ENCODE measurements at regions not wholly inside any gene's neighbourhood (a gene's known extent, or its start where the extent isn't known, plus 50 kb on each side); places are given as distances from the start of the nearest gene placed in this dataset.
"Not testable (repeated sequence)": the region's sequence is repeated elsewhere in the genome, so short reads cannot be mapped to it uniquely, and the experiment has no call there.

- Mint-ChIP-seq H3K27me3 (no peaks in the 10 kb centered on the region), H3K36me3 (ENCODE audit: low read depth) (no peaks in the 10 kb centered on the region), H3K4me3 (no peak overlapping the region), H3K27ac (no peak overlapping the region), H3K9me3 (no peaks in the 10 kb centered on the region), H3K4me1 (ENCODE audit: low read depth) (no peaks in the 10 kb centered on the region)
- DNase-seq = no peak
These were observed 479.2 kb downstream of the RPS29 start for GRCh38 chr14:49106741-49107667.

DNA sequence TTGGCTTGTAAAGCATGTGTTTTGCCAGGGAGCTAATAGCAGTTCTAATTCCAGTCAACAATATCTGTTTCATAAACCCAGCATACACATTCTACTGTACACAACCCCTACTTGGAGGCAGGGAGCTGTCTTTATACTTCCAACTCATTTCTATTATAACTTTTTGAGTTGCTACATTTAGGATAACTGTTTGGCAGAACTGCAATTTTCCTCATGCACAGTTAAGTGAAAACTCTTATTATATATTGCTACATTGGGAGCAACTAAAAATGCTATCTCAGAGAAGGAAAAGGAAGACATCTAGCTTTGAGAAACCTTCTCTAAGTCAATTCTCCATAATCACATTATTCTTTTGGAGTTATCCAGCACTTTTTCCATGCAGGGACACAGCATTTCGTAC is 480.2 kb downstream of the RPS29 start:
- Mint-ChIP-seq H3K4me3 (no peak overlapping the region), H3K9me3 (no peaks in the 10 kb centered on the region), H3K27ac (no peak overlapping the region), H3K4me1 (ENCODE audit: low read depth) (no peaks in the 10 kb centered on the region), H3K36me3 (ENCODE audit: low read depth) (no peaks in the 10 kb centered on the region), H3K27me3 (no peaks in the 10 kb centered on the region)
- no peak for DNase-seq

- Mint-ChIP-seq H3K36me3 (ENCODE audit: low read depth) (no peaks in the 10 kb centered on the region), H3K4me3 (no peak overlapping the region), H3K4me1 (ENCODE audit: low read depth) (no peaks in the 10 kb centered on the region), H3K27ac (no peak overlapping the region), H3K27me3 (no peaks in the 10 kb centered on the region), H3K9me3 (no peaks in the 10 kb centered on the region)
- DNase-seq = no peak
These were observed 480.7 kb downstream of the RPS29 start for GRCh38 chr14:49105512-49105911.

- Mint-ChIP-seq H3K9me3 (no peaks in the 10 kb centered on the region), H3K4me3 (no peak overlapping the region)
These were observed 493.8 kb downstream of the RPS29 start for GRCh38 chr14:49092345-49092744.

DNA sequence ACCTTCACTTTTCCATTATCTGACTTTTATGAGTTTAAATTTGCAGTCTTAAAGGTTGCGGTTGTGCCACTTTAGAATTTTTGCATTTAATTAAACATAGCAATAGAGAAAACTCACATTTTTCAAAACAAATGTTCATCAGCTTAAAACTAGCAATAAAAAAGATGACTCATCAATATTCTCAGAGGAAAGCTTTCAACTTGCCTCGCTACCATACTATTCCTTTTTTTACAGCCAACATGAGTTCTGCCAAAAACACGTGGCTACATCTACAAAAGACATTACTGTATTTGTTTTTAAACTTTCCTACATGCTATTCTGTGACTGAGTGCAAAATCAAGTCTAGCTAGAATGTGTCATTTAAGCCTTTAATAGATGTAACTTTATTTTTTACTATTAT is 497.1 kb downstream of the RPS29 start:
- no peaks in the 10 kb centered on the region for H3K27me3 Mint-ChIP-seq
- no peak overlapping the region for H3K27ac Mint-ChIP-seq
- H3K4me1 Mint-ChIP-seq (ENCODE audit: low read depth) = no peaks in the 10 kb centered on the region
- DNase-seq = no peak
- no peaks in the 10 kb centered on the region for H3K9me3 Mint-ChIP-seq
- H3K36me3 Mint-ChIP-seq (ENCODE audit: low read depth) = no peaks in the 10 kb centered on the region
- no peak overlapping the region for H3K4me3 Mint-ChIP-seq

More at GRCh38 chr14:49092345-49092744, 493.8 kb downstream of the RPS29 start:
- no peak for DNase-seq
- Mint-ChIP-seq H3K27ac (no peak overlapping the region), H3K36me3 (ENCODE audit: low read depth) (no peaks in the 10 kb centered on the region), H3K4me1 (ENCODE audit: low read depth) (no peaks in the 10 kb centered on the region), H3K27me3 (no peaks in the 10 kb centered on the region)

DNA sequence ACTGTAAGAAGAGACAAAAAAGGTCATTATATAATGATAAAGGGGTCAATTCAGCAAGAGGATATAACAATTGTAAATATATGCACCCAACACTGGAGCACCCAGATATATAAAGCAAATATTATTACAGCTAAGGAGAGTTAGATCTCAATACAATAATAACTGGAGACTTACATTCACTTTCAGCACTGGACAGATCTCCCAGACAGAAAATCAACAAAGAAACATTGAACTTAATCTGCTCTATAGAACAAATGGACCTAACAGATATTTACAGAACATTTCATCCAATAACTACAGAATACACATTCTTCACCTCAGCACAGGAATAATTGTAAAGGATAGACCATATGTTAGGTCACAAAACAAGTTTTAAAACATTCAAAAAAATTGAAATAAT is 512.9 kb downstream of the RPS29 start:
- H3K4me1 Mint-ChIP-seq (ENCODE audit: low read depth); H3K27me3 Mint-ChIP-seq; H3K9me3 Mint-ChIP-seq; DNase-seq; H3K27ac Mint-ChIP-seq; H3K4me3 Mint-ChIP-seq; H3K36me3 Mint-ChIP-seq (ENCODE audit: low read depth): not testable (repeated sequence)

- Mint-ChIP-seq H3K9me3 (no peaks in the 10 kb centered on the region), H3K27me3 (peaks cover 3% of the 10 kb centered on the region), H3K36me3 (ENCODE audit: low read depth) (no peaks in the 10 kb centered on the region), H3K4me1 (ENCODE audit: low read depth) (no peaks in the 10 kb centered on the region), H3K4me3 (no peak overlapping the region), H3K27ac (no peak overlapping the region)
- DNase-seq = no peak
These were observed 527.7 kb downstream of the RPS29 start for GRCh38 chr14:49058511-49058910.

GRCh38 chr14:49057838-49058510 is 528.2 kb downstream of the RPS29 start:
- H3K27me3 Mint-ChIP-seq = peaks cover 3% of the 10 kb centered on the region

GRCh38 chr14:49056021-49056420 is 530.2 kb downstream of the RPS29 start:
- Mint-ChIP-seq H3K36me3 (ENCODE audit: low read depth) (no peaks in the 10 kb centered on the region), H3K9me3 (no peaks in the 10 kb centered on the region), H3K27ac (no peak overlapping the region), H3K4me3 (no peak overlapping the region), H3K27me3 (peaks cover 3% of the 10 kb centered on the region), H3K4me1 (ENCODE audit: low read depth) (no peaks in the 10 kb centered on the region)
- DNase-seq = no peak

More at GRCh38 chr14:49057838-49058510, 528.2 kb downstream of the RPS29 start:
- Mint-ChIP-seq H3K4me1 (ENCODE audit: low read depth) (no peaks in the 10 kb centered on the region), H3K9me3 (no peaks in the 10 kb centered on the region), H3K4me3 (no peak overlapping the region), H3K27ac (no peak overlapping the region), H3K36me3 (ENCODE audit: low read depth) (no peaks in the 10 kb centered on the region)
- no peak for DNase-seq

DNA sequence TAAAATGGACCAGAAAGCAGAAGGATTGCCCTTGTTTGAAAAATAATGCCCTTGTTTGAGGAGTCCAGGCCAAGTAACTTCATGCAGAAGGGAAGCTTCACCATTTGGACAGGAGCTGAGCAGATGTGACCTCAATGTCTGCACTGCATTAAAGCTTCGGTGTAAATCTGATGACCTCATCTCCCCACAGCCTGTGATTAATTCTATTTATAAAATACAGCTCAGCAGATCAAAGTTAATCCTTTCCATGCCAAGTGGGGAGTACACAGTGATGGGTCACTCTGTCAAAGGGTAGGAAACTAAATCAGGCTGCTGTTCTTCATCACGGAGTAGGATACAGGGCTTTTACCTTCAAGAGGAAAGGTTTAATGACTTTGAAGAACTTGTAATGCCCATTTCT is 533.7 kb downstream of the RPS29 start:
- Mint-ChIP-seq H3K27ac (no peak overlapping the region), H3K4me3 (no peak overlapping the region), H3K4me1 (ENCODE audit: low read depth) (no peaks in the 10 kb centered on the region), H3K27me3 (no peaks in the 10 kb centered on the region), H3K9me3 (no peaks in the 10 kb centered on the region), H3K36me3 (ENCODE audit: low read depth) (no peaks in the 10 kb centered on the region)
- DNase-seq = no peak

DNA sequence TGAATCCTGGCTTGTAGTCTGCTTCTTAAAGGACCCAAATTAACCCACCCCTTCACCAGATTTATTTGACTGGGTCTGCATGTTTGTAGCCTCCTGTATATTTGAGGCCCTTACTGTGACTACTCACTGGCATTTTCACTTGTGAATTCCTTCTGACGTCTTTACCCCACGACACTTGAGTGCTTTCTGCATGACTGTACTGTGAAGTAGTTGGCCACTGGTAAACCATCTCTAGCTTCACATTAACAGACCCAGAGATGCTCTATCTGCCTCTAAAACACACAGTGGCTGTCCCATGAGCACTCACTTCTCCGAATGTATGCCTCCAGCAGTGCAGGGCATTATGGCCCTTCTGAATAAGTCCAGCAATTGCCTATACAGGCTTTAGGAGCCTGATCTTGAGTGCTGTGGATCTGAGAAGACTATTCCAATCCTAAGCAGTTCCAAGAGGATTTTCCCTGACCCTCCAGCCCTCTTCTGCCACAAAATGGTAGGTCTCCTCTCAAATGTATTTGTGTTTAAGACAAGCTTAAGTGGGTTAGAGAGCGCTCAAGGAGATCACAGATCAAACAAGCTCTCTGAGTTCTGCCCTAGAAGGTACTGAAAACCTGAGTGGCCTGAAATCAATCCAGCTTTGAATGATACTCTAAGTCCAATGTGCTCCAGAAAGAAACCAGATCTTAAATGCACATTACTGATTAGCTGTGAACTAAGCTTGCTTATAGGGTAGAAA is 534.7 kb downstream of the RPS29 start:
- no peak for DNase-seq
- Mint-ChIP-seq H3K36me3 (ENCODE audit: low read depth) (no peaks in the 10 kb centered on the region), H3K4me3 (no peak overlapping the region), H3K27ac (no peak overlapping the region), H3K4me1 (ENCODE audit: low read depth) (no peaks in the 10 kb centered on the region), H3K9me3 (no peaks in the 10 kb centered on the region), H3K27me3 (no peaks in the 10 kb centered on the region)

- no peak overlapping the region for H3K4me3 Mint-ChIP-seq
- no peaks in the 10 kb centered on the region for H3K36me3 Mint-ChIP-seq (ENCODE audit: low read depth)
- DNase-seq = no peak
These were observed 535.4 kb downstream of the RPS29 start for GRCh38 chr14:49050822-49051221.

DNA sequence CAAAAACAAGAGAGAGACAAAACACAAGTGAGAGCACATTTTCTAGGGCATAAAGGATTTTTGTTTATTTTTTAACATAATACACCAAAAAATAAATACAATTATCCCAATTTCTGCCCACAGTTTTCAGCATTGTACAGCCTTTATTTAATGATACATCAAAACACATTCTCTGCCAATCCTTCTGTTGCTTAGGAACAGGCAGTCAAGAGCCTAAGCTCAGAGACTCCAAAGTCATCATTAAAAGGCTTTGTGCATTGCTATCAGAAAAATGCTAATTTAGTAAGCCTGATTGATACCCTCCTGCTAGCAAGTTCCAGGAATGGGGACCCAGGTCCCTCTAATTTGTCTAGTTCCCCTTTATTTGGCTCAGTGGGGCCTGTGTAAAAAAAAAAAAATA is 536.5 kb downstream of the RPS29 start:
- Mint-ChIP-seq H3K4me3 (no peak overlapping the region), H3K9me3 (no peaks in the 10 kb centered on the region), H3K27me3 (no peaks in the 10 kb centered on the region), H3K36me3 (ENCODE audit: low read depth) (no peaks in the 10 kb centered on the region), H3K4me1 (ENCODE audit: low read depth) (no peaks in the 10 kb centered on the region), H3K27ac (no peak overlapping the region)
- DNase-seq = no peak

More at GRCh38 chr14:49050822-49051221, 535.4 kb downstream of the RPS29 start:
- H3K4me1 Mint-ChIP-seq (ENCODE audit: low read depth) = no peaks in the 10 kb centered on the region
- no peak overlapping the region for H3K27ac Mint-ChIP-seq
- H3K9me3 Mint-ChIP-seq = no peaks in the 10 kb centered on the region
- H3K27me3 Mint-ChIP-seq = no peaks in the 10 kb centered on the region

DNA sequence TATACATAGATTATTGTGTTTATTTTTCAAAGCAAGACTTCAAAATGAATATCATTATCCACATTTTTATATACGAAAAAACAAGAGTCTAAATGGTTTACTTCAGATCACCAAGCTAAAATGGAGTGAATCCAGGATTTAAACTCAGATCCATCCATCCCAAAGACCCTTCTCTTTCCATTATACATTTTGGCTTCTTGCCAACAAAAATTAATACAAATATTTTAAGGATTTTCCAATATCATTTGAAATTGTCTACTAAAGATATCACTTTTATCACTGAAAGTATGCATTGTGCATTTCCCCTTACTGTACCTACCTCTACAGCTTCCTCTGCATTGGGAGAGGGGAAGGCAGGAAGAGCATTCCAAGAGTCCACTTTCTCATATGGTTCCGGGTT is 541.2 kb downstream of the RPS29 start:
- DNase-seq = no peak
- Mint-ChIP-seq H3K9me3 (no peaks in the 10 kb centered on the region), H3K36me3 (ENCODE audit: low read depth) (no peaks in the 10 kb centered on the region), H3K4me3 (no peak overlapping the region), H3K27me3 (no peaks in the 10 kb centered on the region), H3K27ac (no peak overlapping the region), H3K4me1 (ENCODE audit: low read depth) (no peaks in the 10 kb centered on the region)
